ENCODE measurements at regions not wholly inside any gene's neighbourhood (a gene's known extent, or its start where the extent isn't known, plus 50 kb on each side); places are given as distances from the start of the nearest gene placed in this dataset.

DNA sequence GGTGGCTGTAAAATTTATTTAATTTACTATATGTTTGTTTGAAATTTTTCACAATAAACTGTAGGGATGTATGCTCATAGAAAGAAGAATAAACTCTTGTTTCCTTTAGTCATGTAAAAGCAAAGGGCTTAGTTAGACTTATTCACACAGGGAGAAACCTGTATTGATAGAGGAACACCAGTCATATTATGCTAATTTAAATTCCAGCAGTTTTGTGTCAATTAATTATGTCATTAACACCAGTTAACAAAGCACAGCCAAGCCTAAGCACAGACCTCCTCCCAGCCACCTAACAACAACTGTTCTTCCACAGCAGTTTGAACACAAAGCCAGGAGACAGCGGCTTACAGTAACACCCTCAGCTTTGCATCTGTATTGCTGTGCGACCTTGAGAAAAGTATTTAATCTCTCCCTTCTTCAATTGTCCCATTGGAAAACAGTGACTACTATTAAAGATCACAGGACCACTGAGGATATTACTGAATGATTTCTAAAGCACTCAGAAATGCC, 260.8 kb upstream of the RRP15 start:
- no peak overlapping the region for H3K27ac Mint-ChIP-seq (ENCODE audit: unreplicated experiment)
- H3K9me3 Mint-ChIP-seq (ENCODE audit: unreplicated experiment) = no peaks in the 10 kb centered on the region

DNA sequence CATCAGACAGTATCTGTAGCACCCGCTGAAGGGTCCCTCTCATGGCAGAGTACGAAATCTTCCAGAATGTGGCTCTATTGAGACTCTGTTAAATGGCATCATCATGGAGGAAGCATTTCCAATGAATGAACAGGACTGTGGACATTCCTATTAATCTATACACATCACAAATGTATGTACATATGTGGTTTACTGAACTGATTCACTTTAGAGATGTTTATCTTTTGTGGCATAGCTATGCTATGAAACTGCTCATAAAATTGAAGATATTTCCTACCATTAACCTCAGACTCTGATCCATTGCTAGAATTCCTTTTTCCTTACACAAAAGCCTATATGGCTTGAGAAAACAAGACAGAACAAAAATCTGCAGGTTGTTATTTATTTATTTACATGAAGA, 259.6 kb upstream of the RRP15 start:
- Mint-ChIP-seq H3K9me3 (ENCODE audit: unreplicated experiment) (no peaks in the 10 kb centered on the region), H3K4me1 (ENCODE audit: unreplicated experiment) (no peaks in the 10 kb centered on the region), H3K27ac (ENCODE audit: unreplicated experiment) (no peak overlapping the region), H3K27me3 (ENCODE audit: unreplicated experiment) (no peaks in the 10 kb centered on the region), H3K36me3 (ENCODE audit: low read depth, unreplicated experiment) (no peaks in the 10 kb centered on the region), H3K4me3 (ENCODE audit: unreplicated experiment) (no peak overlapping the region)
- DNase-seq (ENCODE audit: low spot score) = no peak
- TF ChIP-seq, protein P1, sequence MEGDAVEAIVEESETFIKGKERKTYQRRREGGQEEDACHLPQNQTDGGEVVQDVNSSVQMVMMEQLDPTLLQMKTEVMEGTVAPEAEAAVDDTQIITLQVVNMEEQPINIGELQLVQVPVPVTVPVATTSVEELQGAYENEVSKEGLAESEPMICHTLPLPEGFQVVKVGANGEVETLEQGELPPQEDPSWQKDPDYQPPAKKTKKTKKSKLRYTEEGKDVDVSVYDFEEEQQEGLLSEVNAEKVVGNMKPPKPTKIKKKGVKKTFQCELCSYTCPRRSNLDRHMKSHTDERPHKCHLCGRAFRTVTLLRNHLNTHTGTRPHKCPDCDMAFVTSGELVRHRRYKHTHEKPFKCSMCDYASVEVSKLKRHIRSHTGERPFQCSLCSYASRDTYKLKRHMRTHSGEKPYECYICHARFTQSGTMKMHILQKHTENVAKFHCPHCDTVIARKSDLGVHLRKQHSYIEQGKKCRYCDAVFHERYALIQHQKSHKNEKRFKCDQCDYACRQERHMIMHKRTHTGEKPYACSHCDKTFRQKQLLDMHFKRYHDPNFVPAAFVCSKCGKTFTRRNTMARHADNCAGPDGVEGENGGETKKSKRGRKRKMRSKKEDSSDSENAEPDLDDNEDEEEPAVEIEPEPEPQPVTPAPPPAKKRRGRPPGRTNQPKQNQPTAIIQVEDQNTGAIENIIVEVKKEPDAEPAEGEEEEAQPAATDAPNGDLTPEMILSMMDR (IDR thresholded peaks at IDR 0.05; ENCODE audit: unreplicated experiment) = no peak

More for the DNA sequence above, 260.8 kb upstream of the RRP15 start:
- H3K4me3 Mint-ChIP-seq (ENCODE audit: unreplicated experiment) = no peak overlapping the region
- H3K4me1 Mint-ChIP-seq (ENCODE audit: unreplicated experiment) = no peaks in the 10 kb centered on the region
- no peaks in the 10 kb centered on the region for H3K36me3 Mint-ChIP-seq (ENCODE audit: low read depth, unreplicated experiment)
- TF ChIP-seq, protein P1 (IDR thresholded peaks at IDR 0.05; ENCODE audit: unreplicated experiment) = no peak
- no peaks in the 10 kb centered on the region for H3K27me3 Mint-ChIP-seq (ENCODE audit: unreplicated experiment)
- no peak for DNase-seq (ENCODE audit: low spot score)

DNA sequence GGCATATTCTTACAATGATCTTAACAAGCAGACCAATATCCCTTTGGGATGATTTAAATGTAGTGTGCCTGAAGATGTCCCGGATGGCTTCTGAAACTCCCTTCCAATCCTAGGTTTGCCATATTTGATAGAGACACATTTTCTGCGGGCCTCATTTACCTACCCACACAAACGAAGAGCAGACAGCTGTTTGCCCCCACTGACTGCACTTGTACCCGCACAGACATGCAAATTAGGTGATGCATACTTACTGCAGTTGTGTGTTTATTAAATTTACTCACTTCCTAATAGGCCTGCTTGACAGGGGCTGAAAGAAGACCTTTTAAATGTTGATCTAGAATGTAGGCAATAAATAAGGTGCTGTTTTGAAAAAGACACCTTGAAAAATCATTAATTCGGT, 257.9 kb upstream of the RRP15 start:
- Mint-ChIP-seq H3K27me3 (ENCODE audit: unreplicated experiment) (no peaks in the 10 kb centered on the region), H3K4me1 (ENCODE audit: unreplicated experiment) (no peaks in the 10 kb centered on the region), H3K9me3 (ENCODE audit: unreplicated experiment) (no peaks in the 10 kb centered on the region), H3K27ac (ENCODE audit: unreplicated experiment) (no peak overlapping the region), H3K36me3 (ENCODE audit: low read depth, unreplicated experiment) (no peaks in the 10 kb centered on the region), H3K4me3 (ENCODE audit: unreplicated experiment) (no peak overlapping the region)
- DNase-seq (ENCODE audit: low spot score) = no peak
- TF ChIP-seq, protein P1 (IDR thresholded peaks at IDR 0.05; ENCODE audit: unreplicated experiment) = no peak

DNA sequence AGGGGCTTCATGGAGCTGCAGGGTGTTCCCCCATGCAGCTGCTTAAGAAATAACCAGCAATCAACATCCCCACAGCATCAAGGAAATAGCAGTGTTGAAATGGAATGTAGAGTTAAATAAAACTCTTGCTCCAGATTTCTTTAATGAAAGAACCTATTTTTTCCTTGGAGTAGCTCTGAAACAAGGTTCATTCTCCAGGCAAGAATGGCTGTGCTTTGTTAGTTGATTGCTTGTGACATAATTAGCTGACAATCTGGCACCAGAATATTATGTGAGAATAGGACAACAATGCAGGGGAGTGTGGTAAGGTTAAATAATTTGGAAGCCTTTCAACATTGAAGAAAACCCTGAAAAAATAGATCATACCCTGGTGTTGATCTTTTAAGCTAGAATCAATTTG, 254.2 kb upstream of the RRP15 start:
- Mint-ChIP-seq H3K9me3 (ENCODE audit: unreplicated experiment) (no peaks in the 10 kb centered on the region), H3K4me3 (ENCODE audit: unreplicated experiment) (no peak overlapping the region), H3K36me3 (ENCODE audit: low read depth, unreplicated experiment) (no peaks in the 10 kb centered on the region), H3K4me1 (ENCODE audit: unreplicated experiment) (no peaks in the 10 kb centered on the region), H3K27ac (ENCODE audit: unreplicated experiment) (no peak overlapping the region), H3K27me3 (ENCODE audit: unreplicated experiment) (no peaks in the 10 kb centered on the region)
- DNase-seq (ENCODE audit: low spot score) = no peak
- TF ChIP-seq, protein P1 (IDR thresholded peaks at IDR 0.05; ENCODE audit: unreplicated experiment) = no peak

DNA sequence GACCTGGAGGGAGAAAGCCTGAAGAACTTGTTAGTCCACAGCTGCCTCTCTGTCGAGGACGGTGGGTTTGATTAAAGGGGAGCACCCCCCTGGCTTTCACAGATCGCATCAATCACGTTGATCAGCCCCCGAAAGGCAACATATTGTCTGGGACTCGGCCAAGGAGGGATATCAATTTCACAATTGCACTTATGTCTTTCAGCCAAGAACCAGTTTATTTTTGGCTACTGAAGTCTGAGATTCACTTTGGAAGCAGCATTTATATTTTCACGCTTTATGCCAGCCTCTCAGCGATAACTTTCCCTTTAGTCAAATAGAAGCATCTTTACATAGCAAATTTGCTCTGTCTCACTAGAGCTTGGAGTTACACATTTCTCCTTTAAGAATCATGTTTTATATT, 253.2 kb upstream of the RRP15 start:
- Mint-ChIP-seq H3K27me3 (ENCODE audit: unreplicated experiment) (no peaks in the 10 kb centered on the region), H3K36me3 (ENCODE audit: low read depth, unreplicated experiment) (no peaks in the 10 kb centered on the region), H3K4me1 (ENCODE audit: unreplicated experiment) (no peaks in the 10 kb centered on the region), H3K4me3 (ENCODE audit: unreplicated experiment) (no peak overlapping the region), H3K9me3 (ENCODE audit: unreplicated experiment) (no peaks in the 10 kb centered on the region), H3K27ac (ENCODE audit: unreplicated experiment) (no peak overlapping the region)
- TF ChIP-seq, protein P1 (IDR thresholded peaks at IDR 0.05; ENCODE audit: unreplicated experiment) = no peak
- DNase-seq (ENCODE audit: low spot score) = no peak

All from endothelial cell (in vitro differentiated cells).